NCI-H446 (cell line): ENCODE measurements at regions not wholly inside any gene's neighbourhood (a gene's known extent, or its start where the extent isn't known, plus 50 kb on each side); places are given as distances from the start of the nearest gene placed in this dataset.

Experiments
- DNase-seq, 2 experiments: peaks; one replicate each; lab custom pipeline; 2025; lab: John Stamatoyannopoulos, UW

GRCh38 chr5:124839371-124839998 is 93.0 kb upstream of the ZNF608 start:
- peak in 1 of 2 experiments; percentile 46 for DNase-seq

GRCh38 chr5:124841829-124842712 is 95.6 kb upstream of the ZNF608 start:
- DNase-seq, result peak; percentile 36 to 71

- no peak for DNase-seq
Observed at GRCh38 chr5:124842725-124843595, 96.5 kb upstream of the ZNF608 start.

- DNase-seq, result no peak
Observed at GRCh38 chr5:124843596-124843899, 97.1 kb upstream of the ZNF608 start.

GRCh38 chr5:124844371-124844920 is 98.0 kb upstream of the ZNF608 start:
- no peak for DNase-seq

- peak in 1 of 2 experiments; percentile 14 for DNase-seq
Observed at GRCh38 chr5:124847907-124848306, 101.5 kb upstream of the ZNF608 start.

GRCh38 chr5:124849774-124850173 is 103.3 kb upstream of the ZNF608 start:
- no peak for DNase-seq

GRCh38 chr5:124856726-124857125 is 110.3 kb upstream of the ZNF608 start:
- no peak for DNase-seq

- DNase-seq, result no peak
Observed at GRCh38 chr5:124858612-124859011, 112.2 kb upstream of the ZNF608 start.

GRCh38 chr5:124859027-124859426 is 112.6 kb upstream of the ZNF608 start:
- DNase-seq, result no peak

GRCh38 chr5:124859556-124860290 is 113.3 kb upstream of the ZNF608 start:
- no peak for DNase-seq

- no peak for DNase-seq
Observed at GRCh38 chr5:124860291-124860655, 113.8 kb upstream of the ZNF608 start.

GRCh38 chr5:124865066-124865465 is 118.6 kb upstream of the ZNF608 start:
- no peak for DNase-seq

GRCh38 chr5:124865603-124866354 is 119.3 kb upstream of the ZNF608 start:
- no peak for DNase-seq

GRCh38 chr5:124866355-124867136 is 120.1 kb upstream of the ZNF608 start:
- DNase-seq, result no peak

GRCh38 chr5:124867137-124867704 is 120.8 kb upstream of the ZNF608 start:
- no peak for DNase-seq

- no peak for DNase-seq
Observed at GRCh38 chr5:124868676-124869075, 122.2 kb upstream of the ZNF608 start.

GRCh38 chr5:124869426-124870033 is 123.1 kb upstream of the ZNF608 start:
- no peak for DNase-seq

GRCh38 chr5:124870070-124870469 is 123.6 kb upstream of the ZNF608 start:
- no peak for DNase-seq
